ENCODE measurements at regions not wholly inside any gene's neighbourhood (a gene's known extent, or its start where the extent isn't known, plus 50 kb on each side); places are given as distances from the start of the nearest gene placed in this dataset.

GRCh38 chr1:200304171-200304570 lies 105.7 kb downstream of the ZNF281 start (continued):
- no peak for TF ChIP-seq SRF (IDR thresholded peaks at IDR 0.05; ENCODE audit: low read depth, low read length)
- TF ChIP-seq JUN (IDR thresholded peaks at IDR 0.05; ENCODE audit: low read depth, low read length): no peak
- no peak for TF ChIP-seq SAP30 (IDR thresholded peaks at IDR 0.05; ENCODE audit: insufficient read depth, insufficient replicate concordance, low read length)
- TF ChIP-seq, protein P1, sequence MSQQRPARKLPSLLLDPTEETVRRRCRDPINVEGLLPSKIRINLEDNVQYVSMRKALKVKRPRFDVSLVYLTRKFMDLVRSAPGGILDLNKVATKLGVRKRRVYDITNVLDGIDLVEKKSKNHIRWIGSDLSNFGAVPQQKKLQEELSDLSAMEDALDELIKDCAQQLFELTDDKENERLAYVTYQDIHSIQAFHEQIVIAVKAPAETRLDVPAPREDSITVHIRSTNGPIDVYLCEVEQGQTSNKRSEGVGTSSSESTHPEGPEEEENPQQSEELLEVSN (IDR thresholded peaks at IDR 0.05): no peak
- TF ChIP-seq CHD1 (IDR thresholded peaks at IDR 0.05; ENCODE audit: low read depth, low read length): no peak
- TF ChIP-seq GTF2F1 (IDR thresholded peaks at IDR 0.05; ENCODE audit: borderline replicate concordance, low read depth, low read length): no peak
- no peak for TF ChIP-seq GABPA (IDR thresholded peaks at IDR 0.05; ENCODE audit: borderline replicate concordance, insufficient read depth, low read length)

Data from H1 (cell line).